Erythroblast (primary cell): ENCODE measurements at regions not wholly inside any gene's neighbourhood (a gene's known extent, or its start where the extent isn't known, plus 50 kb on each side); places are given as distances from the start of the nearest gene placed in this dataset.
A peak's percentile ranks its signal among the peaks of the same experiment; 100 is the strongest.

ENCODE experiments used
- DNase-seq, 2 experiments: peaks; one replicate each; lab custom pipeline; 2025; lab: John Stamatoyannopoulos, UW
- GATA1 ChIP-seq: IDR thresholded peaks from 2 replicates; pipeline ENCODE4 v1.6.1; 2011; ENCODE audit warnings: low read depth, mild to moderate bottlenecking, control low read depth, low read length, moderate library complexity
- POLR2A ChIP-seq: IDR thresholded peaks from 2 replicates; pipeline ENCODE4 v1.6.1; 2011; ENCODE audit warnings: mild to moderate bottlenecking, low read length

- DNase-seq, result no peak
- no peak for TF ChIP-seq GATA1
- TF ChIP-seq POLR2A, result no peak
Observed at GRCh38 chr13:79791471-79792042, 310.6 kb downstream of the NDFIP2 start.

- DNase-seq, result no peak
- TF ChIP-seq GATA1, result no peak
- no peak for TF ChIP-seq POLR2A
Observed at GRCh38 chr13:79786176-79786575, 305.2 kb downstream of the NDFIP2 start.

GRCh38 chr13:79782541-79783205 is 301.7 kb downstream of the NDFIP2 start:
- TF ChIP-seq GATA1 (no peak), POLR2A (no peak)

GRCh38 chr13:79781829-79782540 is 301.0 kb downstream of the NDFIP2 start:
- no peak for DNase-seq
- TF ChIP-seq GATA1 (no peak), POLR2A (no peak)

More at GRCh38 chr13:79782541-79783205, 301.7 kb downstream of the NDFIP2 start:
- no peak for DNase-seq

- TF ChIP-seq GATA1 (no peak), POLR2A (no peak)
- DNase-seq, result no peak
Observed at GRCh38 chr13:79780240-79780639, 299.3 kb downstream of the NDFIP2 start.

- no peak for DNase-seq
- TF ChIP-seq GATA1 (no peak), POLR2A (no peak)
Observed at GRCh38 chr13:79779761-79780160, 298.8 kb downstream of the NDFIP2 start.

GRCh38 chr13:79778741-79779460 is 297.9 kb downstream of the NDFIP2 start:
- no peak for DNase-seq
- TF ChIP-seq GATA1 (no peak), POLR2A (no peak)

- DNase-seq, result no peak
- TF ChIP-seq POLR2A, result no peak
- TF ChIP-seq GATA1, result no peak
Observed at GRCh38 chr13:79777504-79777903, 296.5 kb downstream of the NDFIP2 start.

- DNase-seq, result no peak
- TF ChIP-seq POLR2A (no peak), GATA1 (no peak)
Observed at GRCh38 chr13:79776531-79777295, 295.8 kb downstream of the NDFIP2 start.

GRCh38 chr13:79775830-79776229 is 294.9 kb downstream of the NDFIP2 start:
- no peak for TF ChIP-seq POLR2A
- TF ChIP-seq GATA1, result no peak
- peak; percentile 2 to 8 for DNase-seq

GRCh38 chr13:79772811-79773210 is 291.9 kb downstream of the NDFIP2 start:
- TF ChIP-seq POLR2A, result no peak
- no peak for TF ChIP-seq GATA1
- no peak for DNase-seq

GRCh38 chr13:79771493-79771892 is 290.5 kb downstream of the NDFIP2 start:
- TF ChIP-seq POLR2A, result no peak
- no peak for DNase-seq

GRCh38 chr13:79770056-79770455 is 289.1 kb downstream of the NDFIP2 start:
- DNase-seq, result no peak
- TF ChIP-seq GATA1 (no peak), POLR2A (no peak)
